Neural progenitor cell (in vitro differentiated cells): ENCODE measurements at regions not wholly inside any gene's neighbourhood (a gene's known extent, or its start where the extent isn't known, plus 50 kb on each side); places are given as distances from the start of the nearest gene placed in this dataset.
"Not testable (repeated sequence)": the region's sequence is repeated elsewhere in the genome, so short reads cannot be mapped to it uniquely, and the experiment has no call there.

Experiments
- DNase-seq: peaks from one replicate; pipeline ENCODE4 v3.0.0-alpha.2; 2016; ENCODE audit warnings: low spot score
- H2AFZ ChIP-seq: fragments of 200-600 bp; sonication (generic); replicated peaks from 2 replicates; pipeline ENCODE4 v1.6.1; 2016; ENCODE audit warnings: antibody characterized with exemption
- H3F3A ChIP-seq: fragments of 200-600 bp; sonication (generic); 2 replicates; pipeline ENCODE4 v1.6.1; 2016; ENCODE audit warnings: antibody characterized with exemption, low read depth
- H3K27ac ChIP-seq: fragments of 200-600 bp; sonication (generic); 2 replicates; pipeline ENCODE4 v1.5.1; 2016; ENCODE audit warnings: mild to moderate bottlenecking
- H3K27me3 ChIP-seq: fragments of 200-600 bp; sonication (generic); 2 replicates; pipeline ENCODE4 v1.6.1; 2016; ENCODE audit warnings: mild to moderate bottlenecking, moderate library complexity
- H3K36me3 ChIP-seq: fragments of 200-600 bp; sonication (generic); 2 replicates; pipeline ENCODE4 v1.5.1; 2016
- H3K4me1 ChIP-seq: fragments of 200-600 bp; sonication (generic); 2 replicates; pipeline ENCODE4 v1.6.1; 2016; ENCODE audit warnings: mixed run types
- H3K4me2 ChIP-seq: fragments of 200-600 bp; sonication (generic); 2 replicates; pipeline ENCODE4 v1.6.1; 2016
- H3K4me3 ChIP-seq: fragments of 200-600 bp; sonication (generic); 2 replicates; pipeline ENCODE4 v1.5.1; 2016
- H3K79me2 ChIP-seq: fragments of 200-600 bp; sonication (generic); 2 replicates; pipeline ENCODE4 v1.6.1; 2016; ENCODE audit warnings: low read depth
- H3K9ac ChIP-seq: fragments of 200-600 bp; sonication (generic); 2 replicates; pipeline ENCODE4 v1.6.1; 2016
- H3K9me3 ChIP-seq: fragments of 200-600 bp; sonication (generic); 2 replicates; pipeline ENCODE4 v1.5.1; 2016; ENCODE audit warnings: low read depth
- H4K20me1 ChIP-seq: fragments of 200-600 bp; sonication (generic); 2 replicates; pipeline ENCODE4 v1.6.1; 2016; ENCODE audit warnings: low read depth
- H3K27ac Mint-ChIP-seq: 3 replicates; pipeline ENCODE4 v1.8.0; 2021; ENCODE audit warnings: mixed read lengths
- H3K27me3 Mint-ChIP-seq: 2 replicates; pipeline ENCODE4 v1.8.0; 2022; ENCODE audit warnings: low read depth, mild to moderate bottlenecking, inconsistent platforms, moderate library complexity, mixed read lengths; ENCODE audit not compliant: insufficient read depth
- H3K36me3 Mint-ChIP-seq: 3 replicates; pipeline ENCODE4 v1.8.0; 2021; ENCODE audit warnings: mixed read lengths
- H3K4me1 Mint-ChIP-seq: 3 replicates; pipeline ENCODE4 v1.8.0; 2021; ENCODE audit warnings: mixed read lengths
- H3K4me3 Mint-ChIP-seq: 3 replicates; pipeline ENCODE4 v1.8.0; 2021; ENCODE audit warnings: mild to moderate bottlenecking, moderate library complexity, mixed read lengths
- H3K9me3 Mint-ChIP-seq: 3 replicates; pipeline ENCODE4 v1.8.0; 2020; ENCODE audit warnings: mixed read lengths
- CTCF ChIP-seq: fragments of 200-600 bp; sonication (generic); IDR thresholded peaks from 2 replicates; pipeline ENCODE4 v1.5.1; 2017; ENCODE audit warnings: antibody characterized with exemption, mild to moderate bottlenecking

GRCh38 chr1:121095014-121095413, 89.1 kb downstream of the FAM72B start:
- H2AFZ ChIP-seq, H3K4me3 ChIP-seq, H3K9me3 ChIP-seq, H4K20me1 ChIP-seq, H3K36me3 Mint-ChIP-seq, H3K27ac Mint-ChIP-seq, H3K4me1 Mint-ChIP-seq, H3K4me1 ChIP-seq, H3K4me3 Mint-ChIP-seq, DNase-seq, H3K9me3 Mint-ChIP-seq, H3K79me2 ChIP-seq, H3K36me3 ChIP-seq, H3K4me2 ChIP-seq, H3K27me3 Mint-ChIP-seq, H3K9ac ChIP-seq, H3K27ac ChIP-seq, H3F3A ChIP-seq: not testable (repeated sequence)
- H3K27me3 ChIP-seq, result peaks cover 12% of the 10 kb centered on the region

GRCh38 chr1:121097127-121097866, 86.8 kb downstream of the FAM72B start:
- not testable (repeated sequence) for H3K4me1 ChIP-seq, H3K9me3 Mint-ChIP-seq, H3K4me3 Mint-ChIP-seq, H3F3A ChIP-seq, H3K36me3 ChIP-seq, H3K27ac Mint-ChIP-seq, H3K79me2 ChIP-seq, H3K4me1 Mint-ChIP-seq, H3K9me3 ChIP-seq, H3K27me3 Mint-ChIP-seq, H2AFZ ChIP-seq, H3K27ac ChIP-seq, H4K20me1 ChIP-seq, H3K9ac ChIP-seq, H3K36me3 Mint-ChIP-seq
- Histone ChIP-seq H3K4me2 (peak overlapping the region; percentile 74), H3K27me3 (peaks cover 12% of the 10 kb centered on the region), H3K4me3 (peak overlapping the region; percentile 53)
- peak; percentile 59 for TF ChIP-seq CTCF
- peak; percentile 81 for DNase-seq

GRCh38 chr1:121097867-121098215, 86.3 kb downstream of the FAM72B start:
- H3K9me3 ChIP-seq, H3K4me1 ChIP-seq, H3K36me3 Mint-ChIP-seq, H3K9ac ChIP-seq, H3K79me2 ChIP-seq, H3K27ac ChIP-seq, H3F3A ChIP-seq, H3K27me3 Mint-ChIP-seq, H3K27ac Mint-ChIP-seq, H2AFZ ChIP-seq, H3K36me3 ChIP-seq, H3K4me3 Mint-ChIP-seq, H3K4me1 Mint-ChIP-seq, H4K20me1 ChIP-seq, H3K9me3 Mint-ChIP-seq: not testable (repeated sequence)
- Histone ChIP-seq H3K4me3 (peak overlapping the region; percentile 53), H3K27me3 (peaks cover 12% of the 10 kb centered on the region), H3K4me2 (peak overlapping the region; percentile 74)
- DNase-seq, result peak; percentile 15

GRCh38 chr1:121109025-121109424, 75.1 kb downstream of the FAM72B start:
- not testable (repeated sequence) for H3K4me1 Mint-ChIP-seq, H3K27me3 Mint-ChIP-seq, H3K27ac Mint-ChIP-seq

GRCh38 chr1:121116522-121117297, 67.4 kb downstream of the FAM72B start:
- not testable (repeated sequence) for H3K36me3 Mint-ChIP-seq, H2AFZ ChIP-seq, H3K4me1 Mint-ChIP-seq, H3K4me2 ChIP-seq, H3K27ac Mint-ChIP-seq, H3K9me3 ChIP-seq, H3K79me2 ChIP-seq, DNase-seq, H3K27me3 Mint-ChIP-seq, H4K20me1 ChIP-seq, H3K4me3 ChIP-seq, H3K9me3 Mint-ChIP-seq, H3K4me3 Mint-ChIP-seq, H3K36me3 ChIP-seq, H3K4me1 ChIP-seq, H3K27me3 ChIP-seq, H3K27ac ChIP-seq, H3K9ac ChIP-seq, H3F3A ChIP-seq

More at GRCh38 chr1:121109025-121109424, 75.1 kb downstream of the FAM72B start:
- not testable (repeated sequence) for H3K9me3 Mint-ChIP-seq, DNase-seq, H2AFZ ChIP-seq, H3K4me3 ChIP-seq, H3K36me3 ChIP-seq, H3K4me2 ChIP-seq, H3K36me3 Mint-ChIP-seq, H3K27ac ChIP-seq, H3F3A ChIP-seq, H3K4me3 Mint-ChIP-seq, H3K27me3 ChIP-seq, H3K4me1 ChIP-seq, H3K9me3 ChIP-seq, H4K20me1 ChIP-seq, H3K9ac ChIP-seq, H3K79me2 ChIP-seq

- H3K4me1 Mint-ChIP-seq, H3K27ac ChIP-seq, H3K36me3 Mint-ChIP-seq, DNase-seq, H4K20me1 ChIP-seq, H3K4me1 ChIP-seq, H3F3A ChIP-seq, H3K9me3 ChIP-seq, H3K4me3 ChIP-seq, H3K27ac Mint-ChIP-seq, H3K27me3 ChIP-seq, H3K4me2 ChIP-seq, H2AFZ ChIP-seq, H3K27me3 Mint-ChIP-seq, H3K9me3 Mint-ChIP-seq, H3K36me3 ChIP-seq, H3K9ac ChIP-seq, H3K79me2 ChIP-seq, H3K4me3 Mint-ChIP-seq: not testable (repeated sequence)
These were observed 66.9 kb downstream of the FAM72B start for GRCh38 chr1:121117298-121117611.

GRCh38 chr1:121117622-121118479, 66.3 kb downstream of the FAM72B start:
- not testable (repeated sequence) for H3K9me3 ChIP-seq, H3K27ac ChIP-seq, H3K4me2 ChIP-seq, H3K9me3 Mint-ChIP-seq, H3K4me3 ChIP-seq, H2AFZ ChIP-seq, H3K27me3 Mint-ChIP-seq, H3K9ac ChIP-seq, H3K36me3 ChIP-seq, H3K4me1 ChIP-seq, H3K4me1 Mint-ChIP-seq, H3K4me3 Mint-ChIP-seq, H3K27ac Mint-ChIP-seq, H3F3A ChIP-seq, H4K20me1 ChIP-seq, DNase-seq, H3K27me3 ChIP-seq, H3K36me3 Mint-ChIP-seq, H3K79me2 ChIP-seq
